Right lobe of liver (tissue), 6 donors: ENCODE measurements at regions not wholly inside any gene's neighbourhood (a gene's known extent, or its start where the extent isn't known, plus 50 kb on each side); places are given as distances from the start of the nearest gene placed in this dataset.

Source experiments
- ATAC-seq, 4 donors: fragments of 200-7000 bp; cut with Tn5 transposase; one replicate each; pipeline ENCODE4 v1.9.1; 2020; ENCODE audit warnings: mild to moderate bottlenecking in 4 of 4, moderate library complexity in 4 of 4
- DNase-seq, 3 donors: peaks; one replicate each; pipeline ENCODE4 v3.0.0-alpha.2; 2020
- H3K27ac ChIP-seq, 3 donors: fragments of 200-600 bp; one replicate each; pipeline ENCODE4 v1.8.0; 2022
- H3K27me3 ChIP-seq, 2 donors: fragments of 200-600 bp; one replicate each; pipeline ENCODE4 v1.8.0; 2022
- H3K36me3 ChIP-seq, 4 donors: fragments of 200-600 bp; sonication (generic) in 1 of 4; one replicate each; pipeline versions ENCODE4 v1.5.1 to v1.8.0; 2017 to 2022; ENCODE audit warnings: control low read depth in 1 of 4
- H3K4me1 ChIP-seq, 4 donors: fragments of 200-600 bp; sonication (generic) in 1 of 4; one replicate each; pipeline versions ENCODE4 v1.5.1 to v1.8.0; 2017 to 2022; ENCODE audit warnings: control low read depth in 1 of 4
- H3K4me3 ChIP-seq, 3 donors: fragments of 200-600 bp; one replicate each; pipeline ENCODE4 v1.8.0; 2022
- H3K9me3 ChIP-seq, 4 donors: fragments of 200-600 bp; sonication (generic) in 1 of 4; one replicate each; pipeline versions ENCODE4 v1.5.1 to v1.8.0; 2017 to 2022; ENCODE audit warnings: control low read depth in 1 of 4
- POLR2A ChIP-seq: fragments of 450-650 bp; IDR thresholded peaks from one replicate; pipeline ENCODE4 v1.6.1; 2017; ENCODE audit warnings: antibody characterized with exemption, mild to moderate bottlenecking
- WGBS: methylation state at CpG from one replicate; pipeline ENCODE4 v1.1.6; 2018; ENCODE audit warnings: low coverage, low lambda C conversion rate; ENCODE audit not compliant: insufficient coverage; ENCODE audit errors: missing lambda C conversion rate; 5-methylcytosine and 5-hydroxymethylcytosine counted together
- intact Hi-C, 2 donors: fragments of 100-400 bp; cut with DNase I; formaldehyde crosslinking; loops; one replicate each; pipeline versions ENCODE4 v1.11.2 to v1.14.1; 2022
- TF ChIP-seq, protein P1 (sequence below), 4 donors: fragments of 200-600 bp in 3 of 4; fragments of 450-650 bp in 1 of 4; IDR thresholded peaks; one replicate each; pipeline versions ENCODE4 v1.5.1 to v1.8.0; 2016 to 2022; ENCODE audit warnings: antibody characterized with exemption in 4 of 4, mild to moderate bottlenecking in 2 of 4
- donor health status: DM: no; HTN: yes; CAD: no.
- donor health status: DM: no; HTN: no; CAD: no.
- donor health status: DM: no; HTN: no; CAD: no.
- donor health status: DM: no; HTN: yes; CAD: no.
- donor health status: DM: no; HTN: yes; CAD: no.

DNA sequence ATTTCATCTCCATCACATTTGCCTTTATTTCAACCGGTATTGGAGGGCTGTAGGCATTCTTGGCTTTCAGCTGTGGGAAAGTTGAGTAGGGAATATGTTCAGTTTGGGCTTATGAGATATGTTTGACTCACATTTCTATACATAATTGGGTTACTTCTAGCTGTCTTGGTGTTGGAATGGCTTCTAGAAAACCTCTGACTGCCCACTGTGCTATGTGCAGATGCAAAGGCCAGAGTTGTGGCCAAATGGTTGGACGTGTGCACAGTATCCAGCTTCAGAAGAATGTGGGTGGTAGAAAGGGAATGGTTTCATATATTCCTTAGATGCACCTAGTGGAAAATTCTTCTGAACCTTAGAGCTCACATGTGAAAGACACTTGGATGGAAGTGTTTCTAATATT is 92.6 kb upstream of the H2AZ1 start:
- DNase-seq (no peak), ATAC-seq (no peak)
- Histone ChIP-seq H3K27me3 (no peaks in the 10 kb centered on the region), H3K36me3 (no peaks in the 10 kb centered on the region), H3K9me3 (peaks cover 0 to 2% (median 0%) of the 10 kb centered on the region in 4 donors), H3K27ac (no peak overlapping the region), H3K4me3 (no peak overlapping the region), H3K4me1 (no peaks in the 10 kb centered on the region)
- no peak for TF ChIP-seq POLR2A
- TF ChIP-seq, protein P1, sequence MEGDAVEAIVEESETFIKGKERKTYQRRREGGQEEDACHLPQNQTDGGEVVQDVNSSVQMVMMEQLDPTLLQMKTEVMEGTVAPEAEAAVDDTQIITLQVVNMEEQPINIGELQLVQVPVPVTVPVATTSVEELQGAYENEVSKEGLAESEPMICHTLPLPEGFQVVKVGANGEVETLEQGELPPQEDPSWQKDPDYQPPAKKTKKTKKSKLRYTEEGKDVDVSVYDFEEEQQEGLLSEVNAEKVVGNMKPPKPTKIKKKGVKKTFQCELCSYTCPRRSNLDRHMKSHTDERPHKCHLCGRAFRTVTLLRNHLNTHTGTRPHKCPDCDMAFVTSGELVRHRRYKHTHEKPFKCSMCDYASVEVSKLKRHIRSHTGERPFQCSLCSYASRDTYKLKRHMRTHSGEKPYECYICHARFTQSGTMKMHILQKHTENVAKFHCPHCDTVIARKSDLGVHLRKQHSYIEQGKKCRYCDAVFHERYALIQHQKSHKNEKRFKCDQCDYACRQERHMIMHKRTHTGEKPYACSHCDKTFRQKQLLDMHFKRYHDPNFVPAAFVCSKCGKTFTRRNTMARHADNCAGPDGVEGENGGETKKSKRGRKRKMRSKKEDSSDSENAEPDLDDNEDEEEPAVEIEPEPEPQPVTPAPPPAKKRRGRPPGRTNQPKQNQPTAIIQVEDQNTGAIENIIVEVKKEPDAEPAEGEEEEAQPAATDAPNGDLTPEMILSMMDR (IDR thresholded peaks at IDR 0.05), result no peak
- WGBS, result 51% methylated on average over 2 of the region's 2 CpGs
- intact Hi-C loops, result no loop called here

DNA sequence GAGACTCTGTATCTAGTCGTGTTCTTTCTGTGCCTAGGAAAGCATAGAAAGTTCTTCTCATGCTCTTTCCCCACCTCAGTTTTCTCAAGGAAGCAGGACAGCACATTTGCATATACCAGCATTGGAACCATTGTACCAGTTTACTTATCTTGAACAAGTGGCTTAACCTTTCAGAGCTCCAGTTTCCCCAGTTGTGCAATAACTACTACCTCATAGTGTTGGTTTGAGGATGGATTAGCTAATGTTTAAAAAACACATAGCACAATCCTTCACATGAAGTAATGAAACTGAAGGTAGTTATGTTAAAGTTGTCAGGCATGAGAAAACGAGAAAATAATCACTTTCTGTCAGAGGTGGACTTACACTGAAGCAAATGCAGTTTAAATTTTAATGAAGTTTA is 92.2 kb upstream of the H2AZ1 start:
- TF ChIP-seq POLR2A, result no peak
- TF ChIP-seq, protein P1 (IDR thresholded peaks at IDR 0.05), result no peak

DNA sequence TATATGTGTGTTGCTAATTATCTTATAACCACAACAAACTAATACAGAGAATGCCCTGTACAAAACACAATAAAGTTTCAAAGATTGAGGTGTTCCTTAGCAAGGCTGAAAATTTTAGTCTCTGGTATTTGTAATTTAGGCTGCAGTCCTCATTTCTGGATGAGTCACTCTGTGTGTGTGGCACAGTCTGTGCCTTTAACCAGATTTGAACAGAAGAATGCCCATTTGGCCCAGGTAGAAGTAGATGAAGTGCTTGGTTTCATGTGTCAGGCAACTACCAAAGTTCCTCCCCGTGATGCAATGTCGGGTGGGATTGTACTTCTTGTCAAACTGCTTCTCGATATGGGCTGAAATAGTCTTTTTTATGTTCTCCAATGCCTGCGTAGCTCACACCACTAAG is 91.6 kb upstream of the H2AZ1 start:
- Histone ChIP-seq H3K27me3 (no peaks in the 10 kb centered on the region), H3K9me3 (peaks cover 0 to 2% (median 0%) of the 10 kb centered on the region in 4 donors), H3K4me1 (no peaks in the 10 kb centered on the region), H3K27ac (no peak overlapping the region), H3K36me3 (no peaks in the 10 kb centered on the region), H3K4me3 (no peak overlapping the region)
- ATAC-seq (no peak), DNase-seq (no peak)
- intact Hi-C loops, result no loop called here
- no peak for TF ChIP-seq POLR2A
- TF ChIP-seq, protein P1 (IDR thresholded peaks at IDR 0.05), result no peak
- 86% methylated on average over 2 of the region's 4 CpGs for WGBS

More for the DNA sequence above, 92.2 kb upstream of the H2AZ1 start:
- peaks cover 0 to 2% (median 0%) of the 10 kb centered on the region in 4 donors for H3K9me3 ChIP-seq
- H3K27me3 ChIP-seq, result no peaks in the 10 kb centered on the region
- no peak overlapping the region for H3K4me3 ChIP-seq
- ATAC-seq (no peak), DNase-seq (no peak)
- no peaks in the 10 kb centered on the region for H3K36me3 ChIP-seq
- no peaks in the 10 kb centered on the region for H3K4me1 ChIP-seq
- 51% methylated on average over 2 of the region's 2 CpGs for WGBS
- intact Hi-C loops, result no loop called here
- no peak overlapping the region for H3K27ac ChIP-seq

DNA sequence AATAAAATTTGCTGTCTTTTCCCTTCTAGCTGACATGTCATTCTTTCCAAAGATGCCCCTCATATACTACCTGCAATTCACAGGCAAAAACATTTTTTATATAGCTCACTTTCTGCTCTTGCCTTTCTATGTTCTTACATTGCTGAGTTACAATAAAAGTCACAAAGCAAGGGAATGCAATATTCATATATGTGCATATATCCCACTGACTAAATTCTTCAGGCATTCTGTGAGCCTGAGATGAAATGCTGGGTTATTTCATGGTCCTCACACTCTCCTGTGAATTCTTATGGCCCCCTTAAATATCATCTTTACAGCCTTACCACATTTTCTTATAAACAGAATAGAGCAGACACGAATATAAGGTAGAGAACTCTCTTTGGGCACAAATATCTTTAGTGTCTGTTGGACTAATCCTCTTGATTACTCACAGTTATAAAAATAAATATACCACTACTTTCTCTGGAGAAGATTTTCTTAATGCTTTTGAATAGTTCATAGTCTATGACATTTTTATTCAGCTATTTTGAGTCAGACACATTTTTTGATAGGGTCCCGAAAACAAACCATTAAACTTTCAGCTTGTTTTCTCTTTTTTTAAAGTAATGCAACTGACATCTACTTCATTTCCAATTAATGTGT is 84.1 kb upstream of the H2AZ1 start:
- Histone ChIP-seq H3K9me3 (no peaks in the 10 kb centered on the region), H3K4me1 (no peaks in the 10 kb centered on the region), H3K36me3 (no peaks in the 10 kb centered on the region), H3K27me3 (no peaks in the 10 kb centered on the region), H3K4me3 (no peak overlapping the region), H3K27ac (no peak overlapping the region)
- 40% methylated on average over 2 of the region's 2 CpGs for WGBS
- TF ChIP-seq POLR2A, result no peak
- TF ChIP-seq, protein P1 (IDR thresholded peaks at IDR 0.05), result no peak
- intact Hi-C loops, result no loop called here
- DNase-seq (no peak), ATAC-seq (no peak)
